HUES48 (cell line): ENCODE measurements at regions not wholly inside any gene's neighbourhood (a gene's known extent, or its start where the extent isn't known, plus 50 kb on each side); places are given as distances from the start of the nearest gene placed in this dataset.

Experiments used
- H3K27ac ChIP-seq: one replicate; pipeline ENCODE4 v1.7.0; 2013; ENCODE audit warnings: low read depth, low read length, inconsistent platforms
- H3K27me3 ChIP-seq: 2 replicates; pipeline ENCODE4 v1.6.1; 2013; ENCODE audit warnings: mild to moderate bottlenecking, low read length; ENCODE audit not compliant: control insufficient read depth, insufficient read depth
- H3K36me3 ChIP-seq: 2 replicates; pipeline ENCODE4 v1.6.1; 2013; ENCODE audit warnings: low read length; ENCODE audit not compliant: control insufficient read depth, insufficient read depth
- H3K4me1 ChIP-seq: 2 replicates; pipeline ENCODE4 v1.6.1; 2013; ENCODE audit warnings: mild to moderate bottlenecking, low read length; ENCODE audit not compliant: control insufficient read depth, insufficient read depth
- H3K4me3 ChIP-seq: 2 replicates; pipeline ENCODE4 v1.5.1; 2013; ENCODE audit warnings: mild to moderate bottlenecking, low read depth, low read length
- H3K9ac ChIP-seq: 2 replicates; pipeline ENCODE4 v1.6.1; 2013; ENCODE audit warnings: mild to moderate bottlenecking, low read depth, low read length, moderate library complexity
- H3K9me3 ChIP-seq: 2 replicates; pipeline ENCODE4 v1.6.1; 2013; ENCODE audit warnings: low read length; ENCODE audit not compliant: control insufficient read depth, insufficient read depth

DNA sequence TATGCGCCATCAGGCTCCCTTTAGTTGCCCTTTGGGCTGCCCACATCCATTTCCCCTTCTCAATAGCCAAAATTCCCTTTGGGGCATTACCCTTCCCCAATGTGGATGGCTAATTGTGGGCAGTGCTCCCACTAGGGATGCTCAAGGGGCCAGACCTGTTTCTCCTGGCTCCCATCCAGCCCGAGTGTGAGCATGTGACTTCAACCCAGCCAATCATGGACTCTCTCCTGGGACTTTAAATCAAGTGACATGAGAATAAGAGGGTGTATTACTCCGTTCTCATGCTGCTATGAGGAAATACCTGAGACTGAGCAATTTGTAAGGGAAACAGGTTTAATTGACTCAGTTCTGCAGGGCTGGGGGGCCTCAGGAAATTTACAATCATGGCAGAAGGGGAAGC lies 60.9 kb upstream of the WSB1 start:
- Histone ChIP-seq H3K36me3 (no peaks in the 10 kb centered on the region), H3K4me3 (no peak overlapping the region)

GRCh38 chr17:27233776-27234175 lies 60.1 kb upstream of the WSB1 start:
- Histone ChIP-seq H3K9me3 (peaks cover 7% of the 10 kb centered on the region), H3K4me3 (no peak overlapping the region), H3K36me3 (no peaks in the 10 kb centered on the region), H3K27me3 (no peaks in the 10 kb centered on the region), H3K4me1 (no peaks in the 10 kb centered on the region), H3K9ac (no peak overlapping the region), H3K27ac (no peak overlapping the region)

More for the DNA sequence above, 60.9 kb upstream of the WSB1 start:
- Histone ChIP-seq H3K9ac (no peak overlapping the region), H3K9me3 (peaks cover 10% of the 10 kb centered on the region), H3K27ac (no peak overlapping the region), H3K27me3 (no peaks in the 10 kb centered on the region), H3K4me1 (no peaks in the 10 kb centered on the region)

DNA sequence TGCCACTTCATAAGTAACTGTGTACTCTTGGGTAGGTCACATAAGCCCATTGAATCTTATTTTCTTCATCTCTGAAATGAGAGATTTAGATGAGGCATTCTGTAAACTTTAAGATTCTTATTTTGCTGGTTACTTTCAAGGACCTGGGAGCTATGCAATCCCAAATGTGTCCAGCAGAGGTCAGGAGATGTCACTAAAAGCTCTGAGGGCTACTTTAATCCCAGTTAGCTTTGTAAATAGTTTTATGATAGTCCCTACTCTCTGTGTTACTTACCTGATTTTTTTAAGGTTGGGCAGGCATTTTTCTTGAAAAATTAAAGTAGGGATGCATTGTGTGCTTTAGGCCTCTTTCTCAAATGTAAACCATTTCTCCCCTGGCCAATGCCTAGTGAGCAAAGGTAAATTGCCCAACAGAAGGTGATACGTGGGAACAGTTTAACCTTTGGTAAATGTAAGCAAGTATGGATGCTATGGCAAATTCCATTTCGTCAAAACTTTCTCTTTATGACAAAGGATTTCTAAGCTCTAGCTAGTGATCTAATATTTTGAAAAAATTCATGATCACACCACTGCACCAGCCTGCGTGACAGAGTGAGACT lies 57.1 kb upstream of the WSB1 start:
- Histone ChIP-seq H3K27me3 (no peaks in the 10 kb centered on the region), H3K9me3 (no peaks in the 10 kb centered on the region; the same call in 1 of the 2 replicates), H3K27ac (no peak overlapping the region), H3K4me1 (no peaks in the 10 kb centered on the region), H3K9ac (no peak overlapping the region), H3K4me3 (no peak overlapping the region), H3K36me3 (no peaks in the 10 kb centered on the region)

- no peak overlapping the region for H3K27ac ChIP-seq
- no peaks in the 10 kb centered on the region for H3K36me3 ChIP-seq
- H3K4me1 ChIP-seq, result no peaks in the 10 kb centered on the region
- no peak overlapping the region for H3K9ac ChIP-seq
- no peak overlapping the region for H3K4me3 ChIP-seq
- no peaks in the 10 kb centered on the region; the same call in 1 of the 2 replicates for H3K9me3 ChIP-seq
- H3K27me3 ChIP-seq, result no peaks in the 10 kb centered on the region
Observed at GRCh38 chr17:27237890-27238289, 56.0 kb upstream of the WSB1 start.

- no peaks in the 10 kb centered on the region for H3K36me3 ChIP-seq
- H3K4me1 ChIP-seq, result 0 out of 2 replicates have a peak, but pooled peaks cover under 1% of the 10 kb centered on the region
- H3K27ac ChIP-seq, result no peak overlapping the region
- no peaks in the 10 kb centered on the region for H3K9me3 ChIP-seq
- no peak overlapping the region for H3K4me3 ChIP-seq
- H3K9ac ChIP-seq, result no peak overlapping the region
- H3K27me3 ChIP-seq, result no peaks in the 10 kb centered on the region
Observed at GRCh38 chr17:27239046-27239445, 54.9 kb upstream of the WSB1 start.

- Histone ChIP-seq H3K4me1 (0 out of 2 replicates have a peak, but pooled peaks cover 6% of the 10 kb centered on the region), H3K9me3 (no peaks in the 10 kb centered on the region), H3K27ac (no peak overlapping the region)
Observed at GRCh38 chr17:27239584-27239983, 54.3 kb upstream of the WSB1 start.

DNA sequence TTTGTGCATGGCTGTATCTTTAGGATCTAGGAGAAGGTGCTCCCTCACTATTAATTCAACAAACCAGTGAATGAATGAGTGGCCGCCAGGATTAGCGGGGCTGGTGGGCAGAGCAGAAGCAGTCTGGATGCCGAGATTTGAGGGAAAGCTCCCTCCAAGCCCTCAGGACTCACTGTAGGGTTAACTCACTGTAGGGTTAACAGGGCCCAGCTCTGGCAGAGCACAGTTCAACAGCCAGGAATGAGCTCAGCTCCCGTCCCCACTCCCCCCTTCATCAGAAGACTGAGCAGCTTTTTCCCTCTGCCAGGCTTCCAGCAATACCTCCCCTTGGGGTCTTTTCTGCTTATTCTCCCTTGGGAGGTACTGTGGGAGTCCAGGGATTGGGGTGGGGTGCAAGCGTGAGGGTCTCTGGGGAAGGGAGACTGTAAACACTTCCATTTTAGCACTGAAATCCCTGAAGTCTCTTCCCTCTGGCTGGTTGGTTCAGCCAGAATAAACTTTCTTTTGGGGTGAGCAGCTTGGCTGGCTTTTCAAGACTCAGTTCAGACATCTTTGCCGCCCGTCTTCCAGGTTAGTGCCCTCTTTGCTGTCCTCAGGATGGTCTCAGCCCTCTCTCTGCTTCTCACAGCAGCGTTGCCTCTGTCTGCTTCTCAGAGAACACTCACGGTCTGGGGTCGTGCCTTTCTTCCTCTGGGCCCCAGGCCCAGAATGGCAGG lies 53.7 kb upstream of the WSB1 start:
- no peaks in the 10 kb centered on the region for H3K27me3 ChIP-seq
- no peak overlapping the region for H3K27ac ChIP-seq
- peaks cover 11% of the 10 kb centered on the region for H3K4me1 ChIP-seq
- no peaks in the 10 kb centered on the region for H3K36me3 ChIP-seq
- no peak overlapping the region for H3K4me3 ChIP-seq
- no peak overlapping the region for H3K9ac ChIP-seq
- H3K9me3 ChIP-seq, result no peaks in the 10 kb centered on the region

More at GRCh38 chr17:27239584-27239983, 54.3 kb upstream of the WSB1 start:
- Histone ChIP-seq H3K27me3 (no peaks in the 10 kb centered on the region), H3K36me3 (no peaks in the 10 kb centered on the region), H3K4me3 (no peak overlapping the region), H3K9ac (no peak overlapping the region)

- no peaks in the 10 kb centered on the region for H3K27me3 ChIP-seq
Observed at GRCh38 chr17:27240802-27241155, 53.1 kb upstream of the WSB1 start.

GRCh38 chr17:27241346-27241946 lies 52.5 kb upstream of the WSB1 start:
- Histone ChIP-seq H3K4me3 (no peak overlapping the region), H3K27me3 (no peaks in the 10 kb centered on the region), H3K9ac (no peak overlapping the region)

More at GRCh38 chr17:27240802-27241155, 53.1 kb upstream of the WSB1 start:
- no peaks in the 10 kb centered on the region for H3K36me3 ChIP-seq
- no peak overlapping the region for H3K4me3 ChIP-seq
- no peak overlapping the region for H3K27ac ChIP-seq
- H3K4me1 ChIP-seq, result peaks cover 11% of the 10 kb centered on the region
- no peak overlapping the region for H3K9ac ChIP-seq
- H3K9me3 ChIP-seq, result no peaks in the 10 kb centered on the region

DNA sequence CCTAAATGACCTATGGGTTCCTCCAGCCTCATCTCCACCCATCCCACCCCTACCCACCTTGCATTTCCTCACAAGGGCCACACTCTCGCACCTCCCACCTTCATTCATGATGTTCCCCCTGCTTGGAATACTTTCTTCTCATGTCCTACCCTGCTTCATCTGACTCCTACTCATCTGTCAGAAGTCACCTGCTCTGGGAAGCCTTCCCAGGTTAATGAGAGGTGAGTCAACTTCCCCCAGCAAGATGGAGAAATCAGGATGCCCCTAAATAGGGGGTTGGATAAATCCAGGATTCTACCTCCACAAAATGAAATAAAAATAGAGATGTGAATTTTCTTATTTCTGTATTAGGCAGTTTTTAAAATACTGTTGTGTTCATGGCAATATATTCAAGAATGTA lies 51.0 kb upstream of the WSB1 start:
- Histone ChIP-seq H3K27ac (no peak overlapping the region), H3K9ac (no peak overlapping the region), H3K27me3 (no peaks in the 10 kb centered on the region), H3K9me3 (no peaks in the 10 kb centered on the region), H3K36me3 (no peaks in the 10 kb centered on the region), H3K4me3 (no peak overlapping the region), H3K4me1 (peaks cover 11% of the 10 kb centered on the region)

More at GRCh38 chr17:27241346-27241946, 52.5 kb upstream of the WSB1 start:
- H3K27ac ChIP-seq, result no peak overlapping the region
- H3K36me3 ChIP-seq, result no peaks in the 10 kb centered on the region
- peaks cover 11% of the 10 kb centered on the region for H3K4me1 ChIP-seq
- no peaks in the 10 kb centered on the region for H3K9me3 ChIP-seq

- no peak overlapping the region for H3K4me3 ChIP-seq
- H3K4me1 ChIP-seq, result peaks cover 11% of the 10 kb centered on the region
- no peak overlapping the region for H3K27ac ChIP-seq
- H3K9me3 ChIP-seq, result no peaks in the 10 kb centered on the region
- H3K36me3 ChIP-seq, result no peaks in the 10 kb centered on the region
- no peaks in the 10 kb centered on the region for H3K27me3 ChIP-seq
- H3K9ac ChIP-seq, result no peak overlapping the region
Observed at GRCh38 chr17:27244011-27244410, 49.9 kb upstream of the WSB1 start.
